Esophagus muscularis mucosa (tissue), 3 donors: ENCODE measurements at regions not wholly inside any gene's neighbourhood (a gene's known extent, or its start where the extent isn't known, plus 50 kb on each side); places are given as distances from the start of the nearest gene placed in this dataset.

Experiments used
- POLR2A ChIP-seq: fragments of 450-650 bp; IDR thresholded peaks from one replicate; pipeline ENCODE4 v1.6.1; 2017; ENCODE audit warnings: antibody characterized with exemption, moderate library complexity, mild to moderate bottlenecking, low read depth
- TF ChIP-seq, protein P1 (sequence below), 3 experiments: fragments of 200-600 bp in 2 of 3; fragments of 450-650 bp in 1 of 3; sonication (generic) in 2 of 3; IDR thresholded peaks; one replicate each; pipeline ENCODE4 v1.5.1; 2017 to 2019; ENCODE audit warnings: antibody characterized with exemption in 3 of 3, mild to moderate bottlenecking in 2 of 3, moderate library complexity in 1 of 3

DNA sequence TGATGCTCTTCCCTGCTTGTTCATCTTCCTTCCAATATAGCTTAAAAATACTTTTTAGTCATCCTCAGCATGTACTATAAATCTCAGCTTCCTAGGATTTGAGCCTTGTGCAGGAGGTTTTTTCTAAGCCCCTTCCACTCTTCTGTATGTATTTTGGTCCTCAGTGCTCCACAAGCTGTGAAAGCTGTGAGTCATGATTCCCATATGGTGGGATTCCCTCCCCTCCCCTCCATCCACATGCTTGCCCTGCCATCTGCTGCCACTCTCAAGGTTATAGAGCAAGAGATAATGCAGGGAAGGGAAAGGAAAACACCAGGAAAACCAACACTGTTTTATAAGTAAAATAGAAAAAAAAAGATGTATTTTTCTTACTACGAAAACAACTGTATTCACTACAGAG lies 58.5 kb upstream of the AP1S2 start:
- TF ChIP-seq, protein P1, sequence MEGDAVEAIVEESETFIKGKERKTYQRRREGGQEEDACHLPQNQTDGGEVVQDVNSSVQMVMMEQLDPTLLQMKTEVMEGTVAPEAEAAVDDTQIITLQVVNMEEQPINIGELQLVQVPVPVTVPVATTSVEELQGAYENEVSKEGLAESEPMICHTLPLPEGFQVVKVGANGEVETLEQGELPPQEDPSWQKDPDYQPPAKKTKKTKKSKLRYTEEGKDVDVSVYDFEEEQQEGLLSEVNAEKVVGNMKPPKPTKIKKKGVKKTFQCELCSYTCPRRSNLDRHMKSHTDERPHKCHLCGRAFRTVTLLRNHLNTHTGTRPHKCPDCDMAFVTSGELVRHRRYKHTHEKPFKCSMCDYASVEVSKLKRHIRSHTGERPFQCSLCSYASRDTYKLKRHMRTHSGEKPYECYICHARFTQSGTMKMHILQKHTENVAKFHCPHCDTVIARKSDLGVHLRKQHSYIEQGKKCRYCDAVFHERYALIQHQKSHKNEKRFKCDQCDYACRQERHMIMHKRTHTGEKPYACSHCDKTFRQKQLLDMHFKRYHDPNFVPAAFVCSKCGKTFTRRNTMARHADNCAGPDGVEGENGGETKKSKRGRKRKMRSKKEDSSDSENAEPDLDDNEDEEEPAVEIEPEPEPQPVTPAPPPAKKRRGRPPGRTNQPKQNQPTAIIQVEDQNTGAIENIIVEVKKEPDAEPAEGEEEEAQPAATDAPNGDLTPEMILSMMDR (IDR thresholded peaks at IDR 0.05), result no peak
- TF ChIP-seq POLR2A, result no peak
